K562 (cell line): ENCODE measurements at regions not wholly inside any gene's neighbourhood (a gene's known extent, or its start where the extent isn't known, plus 50 kb on each side); places are given as distances from the start of the nearest gene placed in this dataset.
A peak's percentile ranks its signal among the peaks of the same experiment; 100 is the strongest.

Source experiments
- CBX8 ChIP-seq: fragments of 200-600 bp; sonication (generic); IDR thresholded peaks from 2 replicates; pipeline ENCODE4 v1.6.1; 2012; ENCODE audit warnings: borderline replicate concordance, mixed run types, low read depth, mild to moderate bottlenecking, moderate library complexity, mixed read lengths, low read length, control low read depth, inconsistent platforms; ENCODE audit not compliant: poor library complexity, severe bottlenecking; ENCODE audit errors: extremely low read depth
- ELF4 ChIP-seq: fragments of 450-650 bp; formaldehyde crosslinking; IDR thresholded peaks from 2 replicates; pipeline ENCODE4 v1.4.0; 2022; ENCODE audit warnings: missing genetic modification characterization
- EP300 ChIP-seq: IDR thresholded peaks from 2 replicates; pipeline ENCODE4 v1.6.1; 2012; ENCODE audit warnings: low read length, improper control_type of control experiment
- EWSR1 ChIP-seq: fragments of 450-650 bp; IDR thresholded peaks from 2 replicates; pipeline ENCODE4 v1.6.1; 2018; ENCODE audit warnings: borderline replicate concordance, mild to moderate bottlenecking, low read depth, moderate library complexity; ENCODE audit not compliant: partially characterized antibody
- GATA2 ChIP-seq: sonication (generic); formaldehyde crosslinking; IDR thresholded peaks from 2 replicates; pipeline ENCODE4 v1.4.0; 2020; ENCODE audit warnings: mild to moderate bottlenecking, missing genetic modification reagents
- HBP1 ChIP-seq: fragments of 450-650 bp; formaldehyde crosslinking; IDR thresholded peaks from 2 replicates; pipeline ENCODE4 v1.4.0; 2022; ENCODE audit warnings: missing genetic modification characterization
- HSF4 ChIP-seq: fragments of 250-450 bp; sonication (Bioruptor Pico); IDR thresholded peaks from 2 replicates; pipeline ENCODE4 v2.1.2; 2022; ENCODE audit warnings: mild to moderate bottlenecking, moderate library complexity, borderline replicate concordance
- JUNB ChIP-seq: fragments of 450-650 bp; formaldehyde crosslinking; conservative IDR thresholded peaks from 2 replicates; pipeline ENCODE4 v1.4.0; 2020; ENCODE audit warnings: mild to moderate bottlenecking
- KLF16 ChIP-seq: IDR thresholded peaks from 2 replicates; pipeline ENCODE4 v1.6.1; 2016; ENCODE audit warnings: antibody characterized with exemption
- NCOA4 ChIP-seq: fragments of 450-650 bp; IDR thresholded peaks from 2 replicates; pipeline ENCODE4 v1.6.1; 2018; ENCODE audit warnings: mild to moderate bottlenecking; ENCODE audit not compliant: partially characterized antibody
- NFIX ChIP-seq: fragments of 250-450 bp; sonication (Bioruptor Pico); IDR thresholded peaks from 2 replicates; pipeline ENCODE4 v1.4.0; 2020; ENCODE audit warnings: low read depth, mild to moderate bottlenecking, moderate library complexity
- POLR3G ChIP-seq: IDR thresholded peaks from 2 replicates; pipeline ENCODE4 v1.6.1; 2011; ENCODE audit not compliant: insufficient read length, insufficient replicate concordance; ENCODE audit errors: extremely low read depth
- SIN3B ChIP-seq: fragments of 450-650 bp; IDR thresholded peaks from 2 replicates; pipeline ENCODE4 v1.6.1; 2017; ENCODE audit warnings: low read depth, mild to moderate bottlenecking, moderate library complexity
- SIRT6 ChIP-seq: IDR thresholded peaks from one replicate; pipeline ENCODE4 v1.6.1; 2012; ENCODE audit warnings: low read depth, mild to moderate bottlenecking, control low read depth, inconsistent platforms, low read length, moderate library complexity
- TBL1XR1 ChIP-seq, 2 experiments: IDR thresholded peaks; 2 replicates each; pipeline ENCODE4 v1.6.1; 2012; ENCODE audit warnings: improper control_type of control experiment in 2 of 2, low read length in 2 of 2, mild to moderate bottlenecking in 1 of 2
- TFAP4 ChIP-seq: sonication (generic); formaldehyde crosslinking; IDR thresholded peaks from 2 replicates; pipeline ENCODE4 v1.8.0; 2022; ENCODE audit warnings: missing genetic modification reagents, mild to moderate bottlenecking, moderate library complexity, borderline replicate concordance
- TSHZ1 ChIP-seq: fragments of 250-450 bp; sonication (Bioruptor Pico); IDR thresholded peaks from 2 replicates; pipeline ENCODE4 v1.4.0; 2020; ENCODE audit warnings: mild to moderate bottlenecking, moderate library complexity
- ZMIZ1 ChIP-seq, 2 experiments: fragments of 150-350 bp in 1 of 2; IDR thresholded peaks; 2 replicates each; pipeline ENCODE4 v1.6.1; 2012 to 2016; ENCODE audit warnings: low read depth in 2 of 2, low read length in 2 of 2, mild to moderate bottlenecking in 1 of 2, moderate library complexity in 1 of 2
- ZNF239 ChIP-seq: fragments of 250-450 bp; sonication (Bioruptor Pico); IDR thresholded peaks from 2 replicates; pipeline ENCODE4 v1.4.0; 2020; ENCODE audit warnings: mild to moderate bottlenecking

- TF ChIP-seq TSHZ1 (CRISPR knock-in tag) (no peak), HSF4 (CRISPR knock-in tag) (no peak), SIRT6 (no peak), GATA2 (CRISPR knock-in tag) (peak; percentile 94), NFIX (CRISPR knock-in tag) (no peak), SIN3B (no peak), POLR3G (no peak), TFAP4 (CRISPR knock-in tag) (0 out of 2 replicates have a peak, but pooled peaks have one; percentile 16), ELF4 (CRISPR knock-in tag) (0 out of 2 replicates have a peak, but pooled peaks have one; percentile 46), CBX8 (no peak), EWSR1 (no peak), NCOA4 (no peak), EP300 (peak; percentile 96), HBP1 (no peak), JUNB (CRISPR knock-in tag) (no peak), KLF16 (peak; percentile 94), TBL1XR1 (IDR thresholded peaks at IDR 0.05; ENCODE audit: low read length in 2 of 2) (peak; percentile 38 to 92; a peak in 2 of 4 replicates), ZNF239 (no peak), ZMIZ1 (IDR thresholded peaks at IDR 0.05; ENCODE audit: low read depth in 2 of 2, low read length in 2 of 2) (peak; percentile 45 to 92; a peak in 3 of 4 replicates)
Observed at GRCh38 chr1:30129001-30129408, 594.4 kb downstream of the MATN1 start (continued).
